Activated CD4-positive, alpha-beta T cell treated with anti-CD3 and anti-CD28 coated beads, Interleukin-2, amount 50 U/mL, for 24 hours (primary cell): ENCODE measurements at regions not wholly inside any gene's neighbourhood (a gene's known extent, or its start where the extent isn't known, plus 50 kb on each side); places are given as distances from the start of the nearest gene placed in this dataset.
"Not testable (repeated sequence)": the region's sequence is repeated elsewhere in the genome, so short reads cannot be mapped to it uniquely, and the experiment has no call there.

Experiments used
- DNase-seq, 2 donors: peaks; one replicate each; pipeline ENCODE4 v3.0.0-alpha.2; 2020; ENCODE audit warnings: low read depth in 1 of 2, low spot score in 1 of 2

DNA sequence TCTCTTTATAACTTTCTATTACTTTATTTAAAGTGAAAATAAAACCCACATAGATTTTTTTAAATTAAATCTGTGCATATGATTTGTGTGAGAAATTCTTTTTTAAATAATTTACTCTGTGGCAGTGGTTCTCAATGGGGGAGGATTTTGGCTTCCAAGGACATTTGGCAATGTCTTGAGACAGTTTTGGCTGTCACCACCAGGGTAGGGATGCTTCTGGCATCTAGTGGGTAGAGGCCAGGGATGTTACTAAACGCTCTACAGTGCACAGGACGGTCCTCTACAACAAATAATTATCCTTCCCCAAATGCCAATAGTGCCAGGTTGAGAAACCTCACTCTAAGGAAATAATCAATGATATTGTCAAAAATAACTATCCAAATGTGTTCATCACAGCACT is 177.9 kb upstream of the CCNG1 start:
- no peak for DNase-seq

DNA sequence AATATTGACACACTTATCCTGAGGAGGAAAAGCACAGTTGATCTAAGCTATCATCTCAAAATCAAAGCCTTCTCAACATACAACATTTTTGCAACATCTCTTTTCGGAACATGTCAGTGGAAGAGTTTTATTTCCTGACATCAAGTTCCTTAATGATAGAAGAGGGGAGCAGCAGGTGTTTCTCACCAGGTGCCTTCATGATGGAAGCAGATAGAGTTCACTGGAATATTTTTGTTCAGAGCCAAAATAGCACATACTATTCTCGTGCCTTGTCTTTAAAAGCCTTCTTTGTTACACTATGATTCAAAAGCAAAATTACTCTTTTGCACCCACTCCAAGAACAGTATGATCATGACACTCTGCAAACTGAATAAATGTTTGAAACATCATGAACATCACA is 176.9 kb upstream of the CCNG1 start:
- DNase-seq = no peak

DNA sequence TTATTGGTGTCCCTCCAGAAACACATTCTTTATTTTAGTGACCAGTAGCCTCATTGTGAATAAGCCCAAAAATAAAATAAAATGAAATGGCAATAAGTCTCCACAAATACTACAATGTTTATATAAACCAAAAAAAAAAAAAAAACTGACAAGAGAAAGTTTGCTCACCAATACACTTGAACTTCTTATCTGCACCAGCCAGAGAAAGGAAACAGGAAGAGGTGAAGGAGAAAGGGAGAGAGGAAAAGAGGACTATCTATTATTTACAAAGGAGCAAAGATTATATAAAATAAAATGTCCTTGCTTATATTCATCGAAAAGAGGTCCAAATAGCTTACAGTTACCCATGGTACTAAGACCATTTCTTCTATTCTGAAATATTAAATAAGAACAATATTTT is 176.4 kb upstream of the CCNG1 start:
- no peak for DNase-seq

DNA sequence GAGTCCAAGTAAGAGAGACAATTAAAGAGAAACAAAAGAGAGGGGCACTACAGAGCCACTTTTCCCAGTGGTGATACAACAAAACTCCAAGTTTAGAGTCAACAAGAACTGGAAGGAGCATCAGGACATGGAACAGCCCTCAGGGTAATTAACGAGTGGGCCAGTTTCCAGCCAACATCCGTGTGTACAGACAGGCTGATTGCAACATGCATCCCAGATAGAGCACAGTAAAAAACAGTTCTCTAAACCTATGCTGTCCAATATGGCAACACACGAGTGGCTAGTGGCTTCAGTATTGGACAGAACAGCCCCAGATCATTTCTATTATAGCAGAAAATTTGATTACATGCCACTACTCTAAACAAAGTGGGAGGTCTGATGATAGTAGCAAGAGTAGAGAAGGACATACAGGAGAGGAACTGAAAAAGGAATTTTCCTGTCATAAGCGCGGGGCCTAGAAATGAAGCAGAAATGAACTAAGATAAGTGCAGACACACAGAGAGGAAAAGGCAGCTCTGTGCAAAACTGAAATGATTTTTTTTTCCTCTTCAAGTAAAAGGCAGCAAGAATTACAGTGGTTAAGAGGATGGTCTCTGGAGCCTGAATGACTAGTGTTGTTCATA is 175.6 kb upstream of the CCNG1 start:
- DNase-seq = no peak

DNA sequence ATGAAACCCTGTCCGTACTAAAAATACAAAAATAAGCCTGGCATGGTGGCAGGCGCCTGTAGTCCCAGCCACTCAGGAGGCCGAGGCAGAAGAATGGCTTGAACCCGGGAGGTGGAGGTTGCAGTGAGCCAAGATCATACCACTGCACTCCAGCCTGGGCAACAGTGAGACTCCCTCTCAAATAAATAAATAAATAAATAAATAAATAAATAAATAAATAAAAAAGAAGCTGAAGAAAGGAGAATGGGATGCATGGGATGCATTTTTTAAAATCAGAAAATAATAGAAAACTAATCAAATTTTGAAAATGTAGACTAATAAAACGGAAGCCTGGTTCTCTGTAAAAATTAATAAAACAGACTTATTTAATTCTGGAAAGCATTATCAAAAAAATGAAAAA is 171.1 kb upstream of the CCNG1 start:
- DNase-seq = not testable (repeated sequence)

DNA sequence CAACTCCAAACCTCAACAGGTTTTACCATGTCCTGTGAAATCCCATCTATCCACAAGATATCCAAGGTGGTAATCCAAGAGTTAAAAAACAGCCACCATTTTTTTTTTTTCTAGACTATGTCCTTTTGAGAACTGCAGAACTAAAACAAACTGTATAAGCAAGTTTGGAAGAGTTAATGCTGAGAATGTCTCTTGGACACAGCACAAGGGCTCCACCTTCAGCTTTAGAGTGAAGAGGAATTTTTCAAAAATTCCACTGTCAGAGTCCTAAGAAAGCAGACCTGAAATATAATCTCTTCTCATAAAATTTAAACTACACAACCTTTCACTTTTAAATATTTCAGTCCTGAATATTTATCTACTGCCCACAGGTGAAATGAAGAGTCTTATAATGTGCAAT is 167.8 kb upstream of the CCNG1 start:
- DNase-seq = no peak

DNA sequence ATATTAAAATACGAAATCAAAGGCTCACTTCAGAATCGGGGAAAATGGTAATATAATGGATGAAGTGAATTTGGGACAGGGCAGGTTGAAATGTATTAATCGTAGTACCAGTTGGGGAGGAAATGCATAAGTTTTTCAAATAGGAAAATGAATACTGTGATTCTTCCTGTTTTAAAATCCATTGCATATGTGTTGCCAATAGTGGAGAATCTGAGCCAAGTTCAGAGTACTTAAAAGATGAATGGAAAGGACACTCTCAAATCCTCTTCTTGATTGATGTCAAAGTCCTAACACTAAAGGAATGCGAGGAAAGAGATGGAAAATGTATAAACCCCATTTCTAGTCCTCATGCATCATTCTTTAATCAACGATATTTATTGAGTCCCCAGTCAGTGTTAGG is 160.9 kb upstream of the CCNG1 start:
- no peak for DNase-seq

DNA sequence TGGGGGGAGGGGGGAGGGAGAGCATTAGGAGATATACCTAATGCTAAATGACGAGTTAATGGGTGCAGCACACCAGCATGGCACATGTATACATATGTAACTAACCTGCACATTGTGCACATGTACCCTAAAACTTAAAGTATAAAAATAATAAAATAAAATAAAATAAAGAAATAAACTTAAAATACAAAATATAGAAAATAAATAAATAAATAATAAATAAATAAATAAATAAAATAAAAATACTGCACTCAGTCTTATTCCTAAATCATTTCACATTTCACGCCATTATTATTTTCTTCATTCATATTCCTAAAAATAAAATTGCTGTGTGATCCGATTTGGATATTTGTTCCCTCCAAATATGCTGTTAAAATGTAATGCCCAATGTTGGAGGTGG is 156.5 kb upstream of the CCNG1 start:
- DNase-seq = not testable (repeated sequence)

DNA sequence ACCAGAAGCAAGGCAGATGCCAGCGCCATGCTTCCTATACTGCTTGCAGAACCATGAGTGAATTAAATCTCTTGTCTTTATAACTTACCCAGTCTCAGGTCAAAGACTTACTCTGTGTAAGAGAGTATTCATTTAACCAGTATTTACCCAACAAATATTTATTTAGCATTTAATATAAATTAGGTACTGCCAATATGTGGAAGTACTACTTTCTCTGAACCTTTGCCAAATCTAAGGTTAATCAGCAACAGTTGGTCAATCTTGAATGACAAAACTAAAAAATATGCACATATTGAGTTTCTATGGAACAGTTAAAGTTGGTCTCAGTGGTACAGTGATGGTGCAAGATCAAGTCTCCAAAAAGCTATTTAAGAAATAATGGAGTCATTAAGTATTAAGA is 155.9 kb upstream of the CCNG1 start:
- no peak for DNase-seq

DNA sequence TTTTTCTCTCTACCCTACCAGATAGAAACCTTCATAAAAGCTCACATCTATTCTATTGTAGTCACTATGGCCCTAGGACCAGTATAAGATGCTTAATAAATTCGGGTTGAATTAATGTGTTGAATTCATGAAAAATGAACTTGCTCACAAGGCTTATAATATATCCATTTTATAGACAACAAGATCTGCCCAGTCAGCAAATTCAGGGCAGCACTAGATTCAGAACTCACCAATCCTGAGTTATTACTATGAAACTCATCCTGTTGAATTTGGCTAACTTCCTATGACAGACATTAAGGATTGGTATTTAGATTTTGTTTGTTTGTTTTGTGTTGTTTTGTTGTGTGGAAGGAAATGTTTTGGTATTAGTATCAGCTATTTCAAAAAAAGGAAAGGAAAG is 143.6 kb upstream of the CCNG1 start:
- no peak for DNase-seq

DNA sequence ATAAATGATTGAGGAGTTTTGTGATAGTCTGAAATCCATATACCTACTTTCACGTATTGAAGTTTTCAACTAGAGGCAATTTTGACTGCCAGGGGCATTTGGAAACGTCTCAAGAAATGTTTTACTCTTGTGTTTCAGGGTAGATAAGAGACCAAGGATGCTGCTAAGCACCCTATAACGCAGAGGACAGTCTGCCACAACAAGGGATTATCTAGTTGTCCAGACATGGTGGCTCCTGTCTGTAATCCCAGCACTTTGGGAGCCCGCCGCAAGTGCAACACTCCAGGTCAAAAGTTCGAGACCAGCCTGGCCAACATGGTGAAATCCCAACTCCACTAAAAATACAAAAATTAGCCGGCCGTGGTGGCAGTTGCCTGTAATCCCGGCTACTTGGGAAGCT is 133.7 kb upstream of the CCNG1 start:
- no peak for DNase-seq

DNA sequence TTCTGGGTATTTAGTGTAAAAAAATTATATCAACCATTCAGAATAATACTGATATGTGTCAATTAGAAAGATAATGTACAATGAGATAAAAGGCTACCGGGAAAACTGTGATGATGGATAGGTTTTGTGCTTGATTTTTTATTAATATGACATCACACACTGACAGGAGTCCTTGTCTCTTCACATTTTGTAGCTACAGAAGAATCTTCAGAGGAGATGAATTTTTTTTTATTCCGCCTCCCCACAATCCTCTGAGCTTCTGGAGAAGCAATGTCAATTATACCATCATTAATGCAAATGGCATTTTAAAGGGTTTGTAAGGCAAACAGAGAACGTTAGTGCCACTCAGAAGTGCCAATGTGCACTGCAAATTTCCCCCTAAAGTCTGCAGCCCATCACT is 131.7 kb upstream of the CCNG1 start:
- no peak for DNase-seq

DNA sequence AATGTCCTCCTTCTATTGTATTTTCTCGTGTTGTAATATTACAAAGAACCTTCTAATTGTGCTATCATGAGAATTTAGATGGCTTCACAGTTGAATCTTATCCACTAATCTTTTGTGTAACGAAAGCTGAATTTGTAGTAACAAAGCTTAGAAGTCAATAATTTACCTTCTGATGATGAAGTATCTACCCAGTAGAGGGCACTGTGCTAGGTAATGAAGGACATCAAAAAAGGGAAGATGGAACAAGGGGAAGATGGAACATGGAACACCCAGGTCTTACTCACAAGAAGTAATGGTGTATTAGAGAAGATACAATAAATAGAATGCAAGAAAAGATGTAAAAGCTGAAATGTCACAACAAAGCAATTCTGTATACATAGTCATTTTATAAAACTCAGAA is 131.0 kb upstream of the CCNG1 start:
- no peak for DNase-seq

DNA sequence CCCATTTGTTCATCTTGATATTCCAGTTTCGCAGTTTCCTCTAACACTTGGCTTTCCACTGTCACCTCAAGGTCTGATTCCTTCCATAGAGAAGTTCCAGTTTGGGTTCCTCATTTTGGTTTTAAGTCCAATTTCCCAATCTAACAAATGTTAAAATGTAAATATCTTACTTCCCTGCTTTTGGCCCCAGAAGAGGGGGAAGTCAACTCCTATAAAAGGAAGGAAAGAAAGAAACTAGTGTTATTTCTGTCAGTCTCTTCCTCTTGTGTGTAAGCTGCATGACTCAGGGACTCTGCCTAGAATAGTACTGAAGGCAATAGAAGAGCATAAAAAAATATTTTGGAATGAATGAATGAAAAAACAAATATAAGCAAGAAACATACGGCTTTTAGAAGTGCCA is 127.5 kb upstream of the CCNG1 start:
- no peak for DNase-seq

DNA sequence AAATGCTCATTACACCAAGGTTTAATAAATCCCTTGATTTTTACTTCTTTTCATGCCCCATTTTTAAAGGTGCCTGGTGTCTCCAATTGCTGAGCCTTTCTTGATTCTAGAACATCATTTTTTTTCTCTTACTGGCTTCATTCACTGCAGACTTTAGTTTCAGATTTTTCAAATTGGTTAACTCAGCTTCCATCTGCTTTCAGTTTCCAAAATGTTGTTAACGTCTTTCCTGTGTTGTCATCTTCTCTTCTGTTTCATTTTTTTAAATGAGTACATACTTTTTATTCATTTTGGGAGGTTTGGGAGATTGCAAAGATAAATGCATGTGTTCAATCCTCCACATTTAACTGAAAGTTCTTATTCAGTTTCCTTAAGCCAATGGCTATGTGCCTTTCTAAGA is 126.4 kb upstream of the CCNG1 start:
- DNase-seq = no peak

DNA sequence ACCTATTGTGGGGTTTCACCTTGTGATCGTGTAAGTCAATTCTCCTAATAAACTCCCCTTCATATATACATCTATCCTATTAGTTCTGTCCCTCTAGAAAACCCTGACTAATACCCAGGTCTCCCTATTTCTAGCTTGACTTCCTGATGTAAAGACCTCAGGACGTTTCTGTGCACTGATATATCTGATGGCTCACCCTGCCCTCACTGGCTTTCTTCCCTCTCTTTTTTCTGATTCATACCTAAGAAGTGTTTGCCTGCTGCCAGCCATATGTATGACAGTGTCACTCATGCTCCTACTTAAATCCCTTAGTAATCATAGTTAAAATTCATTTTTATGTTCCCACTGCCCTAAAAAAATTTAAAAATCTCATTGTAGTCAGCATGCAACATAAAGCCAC is 124.8 kb upstream of the CCNG1 start:
- no peak for DNase-seq

DNA sequence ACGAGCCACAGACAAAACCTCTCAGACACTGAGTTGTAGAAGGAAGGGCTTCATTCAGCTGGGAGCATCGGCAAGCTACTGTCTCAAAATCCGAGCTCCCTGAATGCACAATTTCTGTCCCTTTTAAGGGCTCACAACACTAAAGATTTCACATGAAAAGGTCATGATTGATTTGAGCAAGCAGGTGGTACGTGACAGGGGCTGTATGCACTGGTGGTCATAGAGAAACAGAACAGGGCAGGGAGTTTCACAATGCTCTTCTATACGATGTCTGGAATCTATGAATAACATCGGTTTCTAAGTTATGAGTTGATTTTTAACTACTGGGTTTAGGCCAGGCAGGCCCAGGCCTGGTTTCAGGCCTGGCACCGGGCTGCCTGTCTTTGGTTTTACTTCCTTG is 124.3 kb upstream of the CCNG1 start:
- DNase-seq = not testable (repeated sequence)

DNA sequence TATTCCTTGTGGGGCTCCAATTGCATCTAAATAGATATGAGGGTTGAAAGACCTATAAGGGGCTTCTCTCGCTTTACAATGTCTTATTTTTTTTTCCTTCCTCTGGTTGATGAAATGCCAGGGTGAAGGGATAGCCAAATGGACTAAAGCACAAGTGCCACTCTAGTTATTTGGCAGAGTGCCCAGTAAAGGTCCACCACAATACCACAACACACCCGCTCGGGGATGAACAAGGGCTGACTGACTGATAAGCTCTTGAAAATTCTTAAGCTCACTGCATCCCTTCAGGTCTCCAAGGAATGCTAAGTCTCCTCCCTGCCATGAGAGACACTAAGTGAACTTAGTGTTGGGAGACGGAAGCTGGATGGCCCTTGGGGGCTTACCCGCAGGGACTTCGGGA is 121.0 kb upstream of the CCNG1 start:
- not testable (repeated sequence) for DNase-seq

DNA sequence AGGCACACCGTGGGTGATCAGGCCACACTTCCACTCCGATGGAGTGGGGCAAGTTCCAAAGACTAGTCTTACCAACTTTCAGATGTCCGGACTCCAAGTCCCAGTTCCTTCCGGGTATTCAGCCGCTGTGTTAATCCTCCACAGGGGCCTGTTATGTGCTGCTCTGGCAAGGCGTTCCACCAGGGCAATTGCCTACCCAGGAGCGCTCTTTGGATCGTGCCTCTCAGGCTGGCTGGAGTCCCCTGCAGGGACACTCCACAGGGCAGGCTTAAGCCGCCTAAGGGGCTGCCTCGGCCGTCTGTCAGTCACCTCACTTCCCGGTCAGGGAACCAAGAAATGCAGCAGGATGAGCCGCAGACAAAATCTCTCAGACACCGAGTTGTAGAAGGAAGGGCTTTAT is 118.7 kb upstream of the CCNG1 start:
- DNase-seq = no peak

DNA sequence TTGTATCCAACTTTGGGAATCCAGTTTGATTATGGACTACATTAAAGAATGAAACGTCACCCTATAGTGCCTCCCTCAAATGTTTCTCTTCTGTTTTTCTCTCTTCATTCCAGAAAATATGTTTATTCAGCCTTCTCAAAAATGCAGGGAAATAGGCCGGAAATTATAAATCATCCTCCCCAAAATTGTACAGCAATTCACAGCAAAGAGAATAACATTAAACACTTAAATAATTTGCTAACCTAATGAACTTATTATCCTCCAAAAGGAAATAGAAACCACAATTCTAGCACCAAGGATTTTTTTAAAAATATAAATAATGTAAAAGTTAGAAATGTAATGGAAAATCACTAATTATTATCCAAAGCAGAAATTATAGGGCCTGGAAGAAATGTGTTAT is 115.9 kb upstream of the CCNG1 start:
- no peak for DNase-seq

DNA sequence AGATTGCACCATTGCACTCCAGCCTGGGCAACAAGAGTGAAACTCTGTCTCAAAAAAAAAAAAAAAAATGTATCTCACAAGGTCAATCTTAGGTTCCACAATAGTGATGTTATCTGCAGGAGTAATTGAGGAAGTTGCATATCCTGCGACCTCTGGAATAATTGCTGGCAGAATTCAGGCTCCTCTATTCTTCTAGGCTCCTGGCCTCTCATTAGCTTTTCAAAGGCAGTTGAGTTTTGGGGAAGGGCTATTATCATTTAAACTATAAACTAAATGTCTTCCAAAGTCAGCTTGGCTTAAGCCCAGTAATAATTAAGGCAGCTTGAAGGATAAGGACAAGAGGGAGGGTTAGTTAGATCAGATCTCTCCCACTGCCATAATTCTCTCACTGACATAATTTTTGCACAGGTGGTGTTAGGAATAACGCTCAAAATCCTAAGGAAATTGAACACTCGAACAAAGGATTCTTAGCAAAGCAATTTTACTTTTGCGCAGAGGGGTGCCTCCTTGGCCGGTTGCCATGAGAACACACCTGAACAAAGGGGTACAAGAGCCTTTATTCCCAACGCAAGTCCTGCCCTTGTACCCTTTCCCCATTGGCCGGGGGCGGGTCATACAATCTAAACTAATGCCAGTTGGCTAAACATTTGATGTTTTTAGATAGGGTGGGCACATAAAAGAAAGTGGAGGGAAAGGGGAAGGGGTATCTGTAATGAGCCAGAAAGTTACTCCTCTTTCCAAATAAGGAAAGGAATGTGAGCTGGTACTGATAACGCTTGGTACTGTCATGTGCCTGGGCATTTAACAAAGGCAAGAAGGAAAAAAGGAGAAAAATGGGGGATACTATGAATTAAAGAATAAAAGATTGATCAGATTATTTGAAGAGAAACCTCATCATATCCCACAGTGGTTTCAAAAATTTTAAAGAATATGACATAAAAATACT is 106.4 kb upstream of the CCNG1 start:
- no peak for DNase-seq

DNA sequence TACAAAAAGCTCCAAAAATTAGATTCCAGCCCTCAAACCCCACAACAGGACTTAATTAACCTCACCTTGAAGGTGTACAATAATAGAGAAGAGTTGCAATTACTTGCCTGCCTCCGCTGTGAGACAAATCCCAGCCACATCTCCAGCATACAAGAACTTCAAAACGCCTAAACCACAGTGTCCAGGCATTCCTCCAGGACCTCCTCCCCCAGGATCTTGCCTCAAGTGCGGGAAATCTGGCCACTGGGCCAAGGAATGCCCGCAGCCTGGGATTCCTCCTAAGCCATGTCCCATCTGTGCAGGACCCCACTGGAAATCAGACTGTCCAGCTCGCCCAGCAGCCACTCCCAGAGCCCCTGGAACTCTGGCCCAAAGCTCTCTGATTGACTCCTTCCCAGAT is 101.3 kb upstream of the CCNG1 start:
- not testable (repeated sequence) for DNase-seq

DNA sequence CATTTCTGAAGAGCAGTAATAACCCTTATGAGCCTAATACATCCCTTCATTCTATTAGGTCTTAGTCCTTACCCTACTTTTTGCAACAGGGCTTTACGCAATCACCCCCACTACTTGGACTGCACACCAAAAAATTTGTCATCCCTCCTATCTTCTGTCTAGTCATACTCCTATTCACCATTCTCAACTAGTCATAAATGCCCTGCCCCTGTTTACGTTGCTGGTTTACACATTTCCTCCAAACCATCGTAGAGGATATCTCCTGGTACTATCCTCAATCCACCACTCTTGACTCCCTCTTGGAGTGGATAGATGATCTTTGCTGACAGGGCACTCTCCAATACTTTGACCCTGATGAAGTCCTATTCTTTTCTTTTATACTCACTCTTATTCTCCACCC is 98.2 kb upstream of the CCNG1 start:
- no peak for DNase-seq
